Pancreas (tissue), 10 donors: ENCODE measurements at regions not wholly inside any gene's neighbourhood (a gene's known extent, or its start where the extent isn't known, plus 50 kb on each side); places are given as distances from the start of the nearest gene placed in this dataset.
"Not testable (repeated sequence)": the region's sequence is repeated elsewhere in the genome, so short reads cannot be mapped to it uniquely, and the experiment has no call there.

Experiments
- ATAC-seq, 4 donors: fragments of 200-7000 bp; cut with Tn5 transposase; one replicate each; pipeline versions ENCODE4 v1.8.0 to v1.9.1; 2020; ENCODE audit warnings: mild to moderate bottlenecking in 4 of 4, moderate library complexity in 4 of 4
- DNase-seq, 6 donors: peaks; one replicate each; pipeline ENCODE4 v3.0.0-alpha.2; 2020
- FAIRE-seq: peaks from 2 replicates; lab custom pipeline; 2012; peaks lifted over from hg19 to GRCh38; lab: Jason Lieb, UNC
- H3K27ac ChIP-seq, 4 donors: fragments of 200-600 bp; sonication (generic); 1 replicate in 3 of 4; 2 replicates in 1 of 4; pipeline versions ENCODE4 v1.5.0 to v1.8.0; 2020
- H3K27me3 ChIP-seq, 4 donors: fragments of 200-600 bp; one replicate each; pipeline ENCODE4 v1.8.0; 2021
- H3K36me3 ChIP-seq, 3 donors: fragments of 200-600 bp; sonication (generic) in 1 of 3; one replicate each; pipeline versions ENCODE4 v1.5.0 to v1.8.0; 2020 to 2021
- H3K4me1 ChIP-seq, 3 donors: fragments of 200-600 bp; one replicate each; pipeline ENCODE4 v1.8.0; 2021
- H3K4me3 ChIP-seq, 4 donors: fragments of 200-600 bp; sonication (generic) in 2 of 4; one replicate each; pipeline versions ENCODE4 v1.5.0 to v1.8.0; 2020 to 2021
- H3K9me3 ChIP-seq, 4 donors: fragments of 200-600 bp; one replicate each; pipeline ENCODE4 v1.8.0; 2021
- WGBS, 2 donors: extraction: QIAGEN DNeasy Blood & Tissue Kit; methylation state at CpG; one replicate each; pipeline ENCODE4 v1.1.7; 2013; 5-methylcytosine and 5-hydroxymethylcytosine counted together
- intact Hi-C, 3 donors: fragments of 100-400 bp; cut with DNase I; formaldehyde crosslinking; loops; one replicate each; pipeline versions ENCODE4 v1.11.1 to v1.14.2; 2022
- TF ChIP-seq, protein P1 (sequence below), 4 donors: fragments of 200-600 bp; sonication (generic) in 3 of 4; IDR thresholded peaks; one replicate each; pipeline versions ENCODE4 v1.5.0 to v1.8.0; 2021; ENCODE audit warnings: antibody characterized with exemption in 4 of 4
- donor health status: healthy with polysubstance abuse.
- donor health status: DM: no; HTN: no; CAD: no; lungs with moderate emphysema.
- donor health status: DM: no; HTN: no; CAD: no.
- donor health status: control.
- donor health status: control.
- donor health status: Bipolar disorder and iron deficiency.
- donor health status: DM: yes; HTN: yes; CAD: no.
- donor health status: DM: no; HTN: no; CAD: no.
- donor health status: DM: no; HTN: no; CAD: no.
- donor health status: DM: yes; HTN: yes; CAD: no.

DNA sequence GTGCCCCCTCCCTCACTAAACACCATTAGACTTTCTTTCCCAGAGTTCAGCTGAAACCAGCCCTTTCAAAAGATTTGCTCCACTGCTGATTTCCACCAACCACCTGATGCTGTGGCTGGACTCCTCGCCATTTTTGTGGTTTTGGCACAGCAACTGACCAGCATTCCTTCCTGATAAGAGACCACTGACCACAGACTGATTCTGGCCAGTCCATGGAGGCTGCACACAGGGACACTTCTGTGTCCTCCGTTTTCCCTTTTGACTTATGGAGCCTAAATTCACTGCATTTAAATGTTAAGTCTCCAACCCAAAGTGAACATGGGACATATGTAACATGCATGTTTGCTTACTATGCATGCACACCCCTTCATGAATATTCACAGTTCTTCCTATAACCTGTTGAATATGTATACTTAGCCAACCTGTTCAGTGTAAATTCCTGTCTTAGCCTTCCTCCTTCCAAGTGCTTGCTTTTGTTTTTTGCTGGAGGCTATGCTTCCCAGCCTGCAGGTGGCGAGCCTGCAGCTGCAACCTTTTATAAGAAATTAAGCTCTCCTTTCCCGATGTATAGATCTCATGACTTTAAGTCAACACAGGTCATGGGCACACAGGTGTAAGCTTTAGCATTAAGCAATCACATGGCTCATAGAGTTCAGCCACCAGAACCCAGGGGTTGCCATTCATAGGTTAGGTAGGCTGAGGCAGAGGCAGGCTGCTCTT is 78.7 kb downstream of the ACTL7B start:
- Histone ChIP-seq H3K36me3 (no peaks in the 10 kb centered on the region), H3K4me1 (no peaks in the 10 kb centered on the region), H3K4me3 (no peak overlapping the region), H3K9me3 (no peaks in the 10 kb centered on the region), H3K27me3 (no peaks in the 10 kb centered on the region), H3K27ac (no peak overlapping the region)
- intact Hi-C loops, result no loop called here
- no peak for DNase-seq
- TF ChIP-seq, protein P1, sequence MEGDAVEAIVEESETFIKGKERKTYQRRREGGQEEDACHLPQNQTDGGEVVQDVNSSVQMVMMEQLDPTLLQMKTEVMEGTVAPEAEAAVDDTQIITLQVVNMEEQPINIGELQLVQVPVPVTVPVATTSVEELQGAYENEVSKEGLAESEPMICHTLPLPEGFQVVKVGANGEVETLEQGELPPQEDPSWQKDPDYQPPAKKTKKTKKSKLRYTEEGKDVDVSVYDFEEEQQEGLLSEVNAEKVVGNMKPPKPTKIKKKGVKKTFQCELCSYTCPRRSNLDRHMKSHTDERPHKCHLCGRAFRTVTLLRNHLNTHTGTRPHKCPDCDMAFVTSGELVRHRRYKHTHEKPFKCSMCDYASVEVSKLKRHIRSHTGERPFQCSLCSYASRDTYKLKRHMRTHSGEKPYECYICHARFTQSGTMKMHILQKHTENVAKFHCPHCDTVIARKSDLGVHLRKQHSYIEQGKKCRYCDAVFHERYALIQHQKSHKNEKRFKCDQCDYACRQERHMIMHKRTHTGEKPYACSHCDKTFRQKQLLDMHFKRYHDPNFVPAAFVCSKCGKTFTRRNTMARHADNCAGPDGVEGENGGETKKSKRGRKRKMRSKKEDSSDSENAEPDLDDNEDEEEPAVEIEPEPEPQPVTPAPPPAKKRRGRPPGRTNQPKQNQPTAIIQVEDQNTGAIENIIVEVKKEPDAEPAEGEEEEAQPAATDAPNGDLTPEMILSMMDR (IDR thresholded peaks at IDR 0.05), result no peak
- WGBS, 2 donors, result 44 to 57% methylated on average over 4 of the region's 4 CpGs
- no peak for FAIRE-seq
- ATAC-seq, result peak in 1 of 4 donors; percentile 48

DNA sequence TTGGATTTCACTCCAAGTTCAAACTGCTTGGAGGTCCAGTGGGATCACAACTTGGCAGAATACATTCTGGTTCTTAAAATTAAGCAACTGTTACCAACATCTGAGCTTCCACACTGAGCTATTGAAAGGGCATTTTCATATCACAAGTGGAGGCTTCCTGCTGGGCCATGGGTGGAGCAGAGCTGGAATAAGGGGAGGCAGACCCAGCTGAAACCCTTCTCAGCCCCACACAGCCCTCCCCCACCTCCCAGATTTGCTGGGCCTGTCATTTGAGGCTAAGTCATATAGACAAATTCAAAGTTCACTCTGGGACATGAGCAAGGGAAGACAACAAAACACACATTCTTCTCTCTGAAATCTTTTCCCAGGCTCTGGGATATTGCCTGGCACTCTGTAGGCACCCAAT is 79.9 kb downstream of the ACTL7B start:
- Histone ChIP-seq H3K9me3 (no peaks in the 10 kb centered on the region), H3K27me3 (no peaks in the 10 kb centered on the region), H3K27ac (no peak overlapping the region), H3K4me3 (no peak overlapping the region), H3K36me3 (no peaks in the 10 kb centered on the region), H3K4me1 (no peaks in the 10 kb centered on the region)
- no peak for FAIRE-seq
- DNase-seq, result no peak
- TF ChIP-seq, protein P1 (IDR thresholded peaks at IDR 0.05), result no peak
- no peak for ATAC-seq
- intact Hi-C loops, result no loop called here

DNA sequence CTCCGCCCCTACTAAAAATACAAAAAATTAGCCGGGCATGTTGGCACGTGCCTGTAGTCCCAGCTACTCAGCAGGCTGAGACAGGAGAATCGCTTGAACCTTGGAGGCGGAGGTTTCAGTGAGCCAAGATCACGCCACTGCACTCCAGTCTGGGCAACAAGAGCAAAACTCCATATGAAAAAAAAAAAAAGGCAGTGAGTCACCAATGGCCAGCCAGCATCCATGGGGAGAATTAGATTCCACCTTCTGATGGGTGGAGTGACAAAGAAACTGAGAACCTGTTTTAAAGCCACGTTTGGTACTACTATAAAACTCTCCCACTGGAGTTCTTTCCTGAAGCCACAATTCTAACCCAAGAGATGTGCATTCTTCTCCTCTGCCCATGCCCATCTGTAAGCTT is 81.7 kb downstream of the ACTL7B start:
- H3K4me3 ChIP-seq, H3K36me3 ChIP-seq, ATAC-seq, DNase-seq, H3K4me1 ChIP-seq, H3K27ac ChIP-seq, H3K27me3 ChIP-seq, intact Hi-C loops, FAIRE-seq, H3K9me3 ChIP-seq: not testable (repeated sequence)
- 82 to 87% methylated on average over 7 of the region's 7 CpGs for WGBS, 2 donors

DNA sequence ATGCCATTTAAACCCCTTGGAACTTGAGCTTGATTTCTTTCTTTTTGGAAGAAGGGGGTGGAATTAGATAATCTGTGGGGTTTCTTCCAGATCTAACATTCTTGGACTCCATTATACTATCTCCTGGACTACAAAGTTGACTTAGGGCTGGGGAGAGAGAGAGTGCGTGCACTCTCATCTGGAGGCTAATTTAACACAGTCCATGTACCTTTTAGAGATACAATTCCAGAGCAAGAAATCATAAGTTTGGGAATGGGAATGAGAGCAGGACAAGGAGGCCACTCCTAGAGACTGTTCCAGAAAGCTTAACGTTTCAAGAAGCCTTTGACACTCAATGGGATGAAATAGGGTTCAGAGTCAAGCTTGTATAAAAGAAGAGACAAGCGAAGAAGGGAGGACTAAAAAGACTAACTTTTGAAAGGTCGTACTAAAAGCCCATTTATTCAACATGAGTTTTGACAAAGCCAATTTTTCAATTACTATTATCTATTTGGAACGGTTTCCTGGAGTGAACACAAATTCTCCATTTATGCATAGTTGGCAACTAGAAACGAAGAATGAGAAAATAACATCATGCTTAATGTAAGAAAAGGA is 83.4 kb downstream of the ACTL7B start:
- TF ChIP-seq, protein P1 (IDR thresholded peaks at IDR 0.05), result no peak
- Histone ChIP-seq H3K4me3 (no peak overlapping the region), H3K4me1 (no peaks in the 10 kb centered on the region), H3K27me3 (no peaks in the 10 kb centered on the region), H3K27ac (no peak overlapping the region), H3K9me3 (no peaks in the 10 kb centered on the region), H3K36me3 (no peaks in the 10 kb centered on the region)
- FAIRE-seq (no peak), ATAC-seq (no peak), DNase-seq (no peak)
- intact Hi-C loops, result no loop called here
- WGBS, 2 donors, result 64 to 68% methylated on average over 6 of the region's 6 CpGs

DNA sequence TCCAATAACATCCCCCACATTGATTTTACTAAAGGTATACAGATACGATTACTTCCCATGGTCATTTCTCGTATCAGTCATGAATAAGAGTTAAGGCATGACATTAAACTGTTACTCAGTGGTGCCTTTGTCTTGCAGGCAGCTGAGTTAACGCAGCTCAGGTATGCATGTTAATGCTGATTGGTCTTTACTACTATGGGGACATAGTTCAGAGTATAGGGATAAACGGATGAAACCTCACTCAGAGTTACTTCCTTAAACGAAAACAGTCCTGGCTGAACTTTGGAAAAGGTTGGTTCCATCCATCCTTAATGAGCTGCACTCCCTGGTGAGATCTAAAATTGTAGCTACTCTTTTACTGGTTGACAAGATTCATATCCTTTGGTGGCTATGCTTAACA is 87.0 kb downstream of the ACTL7B start:
- H3K36me3 ChIP-seq, result no peaks in the 10 kb centered on the region
- H3K4me3 ChIP-seq, result no peak overlapping the region
- intact Hi-C loops, result no loop called here
- TF ChIP-seq, protein P1 (IDR thresholded peaks at IDR 0.05), result no peak
- no peak for ATAC-seq
- H3K9me3 ChIP-seq, result no peaks in the 10 kb centered on the region
- no peak for DNase-seq
- H3K4me1 ChIP-seq, result no peaks in the 10 kb centered on the region
- H3K27ac ChIP-seq, result no peak overlapping the region
- no peaks in the 10 kb centered on the region for H3K27me3 ChIP-seq
- 55 to 60% methylated on average over 5 of the region's 5 CpGs for WGBS, 2 donors
- FAIRE-seq, result no peak
